Nephron (organoid): ENCODE measurements at regions not wholly inside any gene's neighbourhood (a gene's known extent, or its start where the extent isn't known, plus 50 kb on each side); places are given as distances from the start of the nearest gene placed in this dataset.

Experiments
- H3K27ac Mint-ChIP-seq, 3 experiments: 2 replicates each; pipeline ENCODE4 v1.8.0; 2020; ENCODE audit warnings: mixed read lengths in 3 of 3, mild to moderate bottlenecking in 2 of 3, moderate library complexity in 1 of 3
- H3K27me3 Mint-ChIP-seq: 2 replicates; pipeline ENCODE4 v1.8.0; 2021; ENCODE audit warnings: low read depth, mild to moderate bottlenecking, moderate library complexity, mixed read lengths
- H3K36me3 Mint-ChIP-seq: 2 replicates; pipeline ENCODE4 v1.8.0; 2020; ENCODE audit warnings: low read depth, mixed read lengths
- H3K4me1 Mint-ChIP-seq: 2 replicates; pipeline ENCODE4 v1.8.0; 2020; ENCODE audit warnings: mixed read lengths
- H3K4me3 Mint-ChIP-seq, 3 experiments: 2 replicates each; pipeline ENCODE4 v1.8.0; 2020; ENCODE audit warnings: mild to moderate bottlenecking in 3 of 3, mixed read lengths in 3 of 3, moderate library complexity in 2 of 3
- H3K9me3 Mint-ChIP-seq: 2 replicates; pipeline ENCODE4 v1.8.0; 2020; ENCODE audit warnings: mixed read lengths
- CTCF ChIP-seq, 3 experiments: fragments of 200-600 bp; sonication (generic); IDR thresholded peaks; one replicate each; pipeline ENCODE4 v1.5.0; 2021; ENCODE audit warnings: antibody characterized with exemption in 3 of 3; ENCODE audit not compliant: unreplicated experiment in 3 of 3

GRCh38 chr5:163825661-163826060 lies 320.2 kb downstream of the MAT2B start:
- Mint-ChIP-seq H3K27me3 (no peaks in the 10 kb centered on the region), H3K36me3 (no peaks in the 10 kb centered on the region), H3K9me3 (peaks cover 8% of the 10 kb centered on the region), H3K4me1 (no peaks in the 10 kb centered on the region), H3K27ac (no peak overlapping the region), H3K4me3 (no peak overlapping the region)
- TF ChIP-seq CTCF (IDR thresholded peaks at IDR 0.05; ENCODE audit: unreplicated experiment in 3 of 3), result no peak

DNA sequence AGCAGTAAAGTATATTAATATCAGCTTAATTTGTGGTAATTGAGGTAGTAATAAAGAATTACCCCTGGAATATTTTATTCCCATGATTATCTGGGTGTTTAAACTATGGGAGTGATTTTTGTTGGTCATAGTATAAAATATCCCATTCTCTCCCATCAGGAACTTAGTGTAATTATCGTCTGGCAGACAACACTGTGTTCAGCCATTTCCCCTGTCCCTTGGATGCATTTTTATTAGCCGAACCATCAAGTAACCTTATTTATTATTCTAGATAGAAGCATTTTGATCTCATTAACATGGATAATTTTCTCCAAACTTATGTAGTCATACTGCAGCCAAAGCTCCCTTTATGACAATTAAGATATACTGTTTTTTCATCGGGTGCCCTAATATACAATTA lies 320.8 kb downstream of the MAT2B start:
- Mint-ChIP-seq H3K4me1 (no peaks in the 10 kb centered on the region), H3K4me3 (no peak overlapping the region), H3K27me3 (no peaks in the 10 kb centered on the region), H3K36me3 (no peaks in the 10 kb centered on the region), H3K9me3 (peaks cover 3% of the 10 kb centered on the region), H3K27ac (no peak overlapping the region)
- TF ChIP-seq CTCF (IDR thresholded peaks at IDR 0.05; ENCODE audit: unreplicated experiment in 3 of 3), result no peak

DNA sequence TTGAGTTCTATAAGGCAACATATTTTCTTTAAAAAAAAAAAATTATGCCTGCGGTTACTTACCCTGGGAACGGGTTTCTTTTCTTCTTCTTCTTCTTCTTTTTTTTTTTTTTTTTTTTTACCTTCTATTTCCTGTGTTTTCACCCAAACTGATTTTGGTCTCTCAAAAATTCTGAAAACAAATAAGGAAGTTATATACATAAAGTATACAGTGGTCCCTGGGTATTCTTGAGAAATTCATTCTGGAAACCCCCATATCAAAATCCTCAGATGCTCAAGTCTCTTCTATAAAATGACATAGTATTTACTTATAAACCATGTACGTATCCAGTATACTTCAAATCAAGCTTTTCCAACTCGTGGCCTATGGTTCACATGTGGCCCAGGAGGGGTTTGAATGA lies 326.7 kb downstream of the MAT2B start:
- H3K36me3 Mint-ChIP-seq, result no peaks in the 10 kb centered on the region
- H3K27me3 Mint-ChIP-seq, result no peaks in the 10 kb centered on the region
- H3K4me1 Mint-ChIP-seq, result no peaks in the 10 kb centered on the region
- H3K4me3 Mint-ChIP-seq, result no peak overlapping the region
- no peaks in the 10 kb centered on the region for H3K9me3 Mint-ChIP-seq
- TF ChIP-seq CTCF (IDR thresholded peaks at IDR 0.05; ENCODE audit: unreplicated experiment in 3 of 3), result no peak
- no peak overlapping the region for H3K27ac Mint-ChIP-seq

DNA sequence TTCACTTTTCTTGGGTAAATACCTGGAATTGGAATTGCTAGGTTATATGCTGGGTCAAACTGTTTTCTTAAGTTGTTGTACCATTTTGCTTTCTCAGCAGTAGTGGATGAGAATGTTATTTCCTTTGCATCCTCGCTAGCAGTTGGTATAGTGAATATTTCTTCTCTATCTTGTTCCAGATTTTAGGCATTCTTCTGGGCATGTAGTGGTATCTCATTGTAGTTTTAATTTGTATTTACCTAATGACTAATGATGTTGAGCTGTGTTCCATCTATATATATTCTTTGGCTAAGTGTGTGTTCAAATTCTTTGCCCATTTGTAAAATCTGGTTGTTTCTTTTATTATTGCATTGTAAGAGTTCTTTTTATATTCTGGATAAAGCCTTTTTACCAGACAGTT lies 333.3 kb downstream of the MAT2B start:
- H3K9me3 Mint-ChIP-seq, result no peaks in the 10 kb centered on the region
- no peak for TF ChIP-seq CTCF (IDR thresholded peaks at IDR 0.05; ENCODE audit: unreplicated experiment in 3 of 3)
- no peak overlapping the region for H3K27ac Mint-ChIP-seq
- no peaks in the 10 kb centered on the region for H3K4me1 Mint-ChIP-seq
- H3K27me3 Mint-ChIP-seq, result no peaks in the 10 kb centered on the region
- no peak overlapping the region for H3K4me3 Mint-ChIP-seq
- H3K36me3 Mint-ChIP-seq, result no peaks in the 10 kb centered on the region

- no peak overlapping the region for H3K4me3 Mint-ChIP-seq
- H3K9me3 Mint-ChIP-seq, result peaks cover 2% of the 10 kb centered on the region
- no peaks in the 10 kb centered on the region for H3K4me1 Mint-ChIP-seq
- H3K27me3 Mint-ChIP-seq, result no peaks in the 10 kb centered on the region
- no peak for TF ChIP-seq CTCF (IDR thresholded peaks at IDR 0.05; ENCODE audit: unreplicated experiment in 3 of 3)
- no peaks in the 10 kb centered on the region for H3K36me3 Mint-ChIP-seq
- H3K27ac Mint-ChIP-seq, result no peak overlapping the region
Measured at GRCh38 chr5:163846512-163846911, 341.1 kb downstream of the MAT2B start.

DNA sequence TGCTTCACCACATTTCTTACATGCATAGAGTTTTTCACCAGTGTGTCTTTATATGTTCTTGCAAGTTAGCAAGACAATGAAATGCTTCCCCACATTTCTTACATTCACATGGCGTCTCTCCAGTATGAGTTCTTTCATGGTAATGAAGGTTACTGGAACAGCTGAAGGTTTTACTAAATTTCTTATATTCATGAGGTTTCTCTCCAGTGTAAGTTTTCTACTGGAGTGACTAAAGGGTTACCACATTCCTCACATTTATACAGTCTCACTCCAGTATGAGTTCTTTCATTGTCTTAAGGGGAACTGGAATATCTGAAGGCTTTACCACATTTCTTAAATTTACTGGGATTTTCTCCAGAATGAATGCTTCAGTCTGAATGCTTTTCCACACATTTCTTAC lies 350.3 kb downstream of the MAT2B start:
- H3K4me3 Mint-ChIP-seq, result no peak overlapping the region
- H3K9me3 Mint-ChIP-seq, result peaks cover 20% of the 10 kb centered on the region
- no peaks in the 10 kb centered on the region for H3K27me3 Mint-ChIP-seq

More for the DNA sequence above, 350.3 kb downstream of the MAT2B start:
- no peak overlapping the region for H3K27ac Mint-ChIP-seq
- no peak for TF ChIP-seq CTCF (IDR thresholded peaks at IDR 0.05; ENCODE audit: unreplicated experiment in 3 of 3)
- no peaks in the 10 kb centered on the region for H3K36me3 Mint-ChIP-seq
- H3K4me1 Mint-ChIP-seq, result no peaks in the 10 kb centered on the region
